ENCODE measurements at regions not wholly inside any gene's neighbourhood (a gene's known extent, or its start where the extent isn't known, plus 50 kb on each side); places are given as distances from the start of the nearest gene placed in this dataset.

DNA sequence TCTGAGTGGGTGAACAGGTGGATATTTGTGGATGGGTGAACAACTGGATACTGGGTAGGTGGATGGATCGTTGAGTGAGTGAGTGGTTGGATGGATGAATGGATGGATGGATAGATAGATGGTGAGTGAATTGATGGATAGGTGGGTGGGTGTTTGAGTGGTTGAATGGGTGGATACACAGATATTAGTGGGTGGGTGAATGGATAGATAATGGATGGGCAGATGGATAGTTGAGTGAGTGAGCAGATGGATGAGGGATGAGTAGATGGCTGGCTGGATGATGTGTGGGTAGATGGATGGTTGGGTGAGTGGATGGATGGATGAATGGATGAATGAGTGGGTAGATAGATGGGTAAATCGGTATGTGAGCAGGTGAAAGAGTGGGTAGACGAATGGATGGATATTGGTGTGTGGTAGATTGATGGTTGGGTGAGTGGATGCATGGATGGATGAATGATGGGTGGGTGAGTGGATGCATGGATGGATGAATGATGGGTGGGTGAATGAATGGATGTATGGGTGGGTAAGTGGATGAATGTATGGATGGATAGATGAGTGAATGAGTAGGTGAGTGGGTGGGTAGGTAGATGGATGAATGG lies 406.7 kb downstream of the MN1 start:
- 94% methylated on average over 3 of the region's 3 CpGs for WGBS (ENCODE audit: insufficient coverage)
- H3K27me3 ChIP-seq (ENCODE audit: control insufficient read depth, insufficient read depth, low read length): peaks cover 3% of the 10 kb centered on the region

DNA sequence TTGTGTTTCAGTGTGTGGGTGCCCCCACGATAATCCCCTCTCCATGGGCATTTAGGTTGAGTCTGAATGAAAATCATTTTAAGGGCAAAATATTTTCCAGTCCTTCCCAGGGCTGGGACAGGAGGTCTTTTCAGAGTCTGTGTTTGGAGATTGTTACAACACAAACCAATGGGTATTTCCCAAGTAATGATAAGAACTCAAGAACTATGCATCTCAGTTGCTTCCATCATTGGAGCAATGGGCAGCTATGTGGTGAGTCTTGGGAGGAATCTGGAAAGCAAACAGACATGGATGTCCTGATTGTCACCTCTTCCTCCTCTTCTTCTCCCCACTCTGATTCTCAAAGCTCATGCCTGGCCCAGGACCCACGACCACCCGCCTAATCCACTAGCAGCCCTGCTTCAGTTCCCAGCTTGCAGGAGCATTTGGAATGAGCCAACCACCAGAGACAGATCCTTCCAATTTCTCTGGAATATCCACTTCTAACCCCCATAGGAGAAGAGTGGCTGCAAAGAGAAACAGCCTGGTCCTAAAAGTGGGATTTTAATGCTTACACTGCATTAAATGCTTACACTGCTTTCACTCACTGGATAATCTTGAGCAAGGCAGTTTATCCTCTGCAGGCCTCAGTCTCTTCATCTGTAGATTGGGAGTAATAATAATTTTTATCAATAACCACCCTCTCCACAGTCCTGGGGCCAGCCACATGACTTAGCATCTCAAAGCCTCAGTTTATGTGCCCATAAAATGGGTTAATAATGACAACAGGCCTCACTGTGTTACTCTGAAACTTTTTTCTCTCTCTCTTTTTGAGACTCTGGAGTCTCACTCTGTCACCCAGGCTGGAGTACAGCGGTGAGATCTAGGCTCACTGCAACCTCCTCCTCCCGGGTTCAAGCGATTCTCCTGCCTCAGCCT lies 404.3 kb downstream of the MN1 start:
- H3K36me3 ChIP-seq (ENCODE audit: control insufficient read depth, insufficient read depth, low read length): no peaks in the 10 kb centered on the region
- 98% methylated on average over 5 of the region's 6 CpGs for WGBS (ENCODE audit: insufficient coverage)
- H3K9me3 ChIP-seq (ENCODE audit: control insufficient read depth, insufficient read depth, low read length): no peaks in the 10 kb centered on the region
- no peak overlapping the region for H3K4me3 ChIP-seq (ENCODE audit: low read depth, low read length)
- H3K27ac ChIP-seq (ENCODE audit: low read depth, low read length): no peak overlapping the region
- peaks cover 3% of the 10 kb centered on the region for H3K27me3 ChIP-seq (ENCODE audit: control insufficient read depth, insufficient read depth, low read length)
- no peak for DNase-seq (ENCODE audit: low read depth in 4 of 6, low spot score in 6 of 6)
- peaks cover 1% of the 10 kb centered on the region for H3K4me1 ChIP-seq (ENCODE audit: control insufficient read depth, insufficient read depth, low read length)

More for the DNA sequence above, 406.7 kb downstream of the MN1 start:
- Histone ChIP-seq H3K4me3 (ENCODE audit: low read depth, low read length) (no peak overlapping the region), H3K36me3 (ENCODE audit: control insufficient read depth, insufficient read depth, low read length) (no peaks in the 10 kb centered on the region), H3K4me1 (ENCODE audit: control insufficient read depth, insufficient read depth, low read length) (peaks cover 6% of the 10 kb centered on the region), H3K9me3 (ENCODE audit: control insufficient read depth, insufficient read depth, low read length) (no peaks in the 10 kb centered on the region), H3K27ac (ENCODE audit: low read depth, low read length) (no peak overlapping the region)
- no peak for DNase-seq (ENCODE audit: low read depth in 4 of 6, low spot score in 6 of 6)

DNA sequence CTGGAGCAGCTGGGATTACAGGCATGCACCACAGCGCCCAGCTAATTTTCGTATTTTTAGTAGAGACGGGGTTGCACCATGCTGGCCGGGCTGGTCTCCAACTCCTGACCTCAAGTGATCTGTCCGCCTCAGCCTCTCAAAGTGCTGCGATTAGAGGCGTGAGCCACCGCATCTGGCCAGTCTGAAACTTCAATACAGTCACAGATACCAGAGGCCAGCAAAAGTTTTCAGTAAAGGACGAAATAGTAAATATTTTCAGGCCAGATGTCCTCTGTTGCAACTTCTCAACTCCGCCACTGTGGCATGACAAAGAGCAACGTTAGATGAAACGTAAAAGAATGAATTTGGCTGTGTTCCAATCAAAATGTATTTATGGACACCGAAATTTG lies 403.6 kb downstream of the MN1 start:
- H3K36me3 ChIP-seq (ENCODE audit: control insufficient read depth, insufficient read depth, low read length): no peaks in the 10 kb centered on the region
- no peak for DNase-seq (ENCODE audit: low read depth in 4 of 6, low spot score in 6 of 6)
- no peaks in the 10 kb centered on the region for H3K9me3 ChIP-seq (ENCODE audit: control insufficient read depth, insufficient read depth, low read length)
- H3K27me3 ChIP-seq (ENCODE audit: control insufficient read depth, insufficient read depth, low read length): peaks cover 3% of the 10 kb centered on the region
- no peak overlapping the region for H3K4me3 ChIP-seq (ENCODE audit: low read depth, low read length)
- H3K27ac ChIP-seq (ENCODE audit: low read depth, low read length): no peak overlapping the region
- 90% methylated on average over 8 of the region's 13 CpGs for WGBS (ENCODE audit: insufficient coverage)
- H3K4me1 ChIP-seq (ENCODE audit: control insufficient read depth, insufficient read depth, low read length): no peaks in the 10 kb centered on the region

DNA sequence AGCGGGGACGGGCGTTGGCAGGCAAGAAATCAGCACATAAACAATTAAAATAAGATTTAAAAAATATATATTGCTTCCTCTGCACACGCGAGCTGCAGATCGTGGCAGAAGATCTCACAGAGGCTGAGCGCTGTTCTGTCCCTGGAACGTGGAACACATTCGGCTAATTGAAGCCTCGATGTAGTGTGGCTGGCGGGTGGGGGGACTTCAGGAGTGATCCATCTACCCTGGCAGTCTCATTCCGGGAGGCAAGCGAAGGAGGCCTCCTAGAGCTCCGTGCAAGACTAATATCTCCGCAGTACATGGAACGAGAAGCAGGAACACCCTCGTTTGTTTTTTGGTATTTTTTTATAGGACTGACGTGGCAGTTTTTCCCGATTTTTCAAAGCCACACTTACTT lies 402.4 kb downstream of the MN1 start:
- Histone ChIP-seq H3K9me3 (ENCODE audit: control insufficient read depth, insufficient read depth, low read length) (no peaks in the 10 kb centered on the region), H3K27ac (ENCODE audit: low read depth, low read length) (no peak overlapping the region), H3K36me3 (ENCODE audit: control insufficient read depth, insufficient read depth, low read length) (no peaks in the 10 kb centered on the region), H3K4me1 (ENCODE audit: control insufficient read depth, insufficient read depth, low read length) (no peaks in the 10 kb centered on the region), H3K4me3 (ENCODE audit: low read depth, low read length) (no peak overlapping the region), H3K27me3 (ENCODE audit: control insufficient read depth, insufficient read depth, low read length) (peaks cover 3% of the 10 kb centered on the region)
- DNase-seq (ENCODE audit: low read depth in 4 of 6, low spot score in 6 of 6): peak in 1 of 6 donors; percentile 83
- WGBS (ENCODE audit: insufficient coverage): 26% methylated on average over 11 of the region's 19 CpGs

DNA sequence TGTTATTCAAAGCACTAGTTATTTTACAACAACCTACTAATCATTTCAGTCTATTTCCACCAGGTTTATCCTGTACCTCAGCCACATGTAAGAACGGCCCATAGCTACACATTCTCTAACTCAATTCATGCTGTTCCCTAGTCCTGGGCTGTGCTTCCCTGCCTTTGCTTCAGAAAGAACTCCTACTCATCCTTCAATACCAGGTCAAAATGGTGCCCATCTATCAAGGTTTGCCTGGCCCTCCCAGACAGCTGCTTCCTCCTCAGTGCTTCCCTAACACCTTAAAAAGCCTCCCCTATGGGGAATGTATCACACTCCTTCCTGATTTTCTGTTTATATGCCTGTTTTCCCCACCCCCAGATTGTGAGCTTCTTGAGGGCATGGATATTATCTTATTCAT lies 400.7 kb downstream of the MN1 start:
- Histone ChIP-seq H3K4me3 (ENCODE audit: low read depth, low read length) (no peak overlapping the region), H3K9me3 (ENCODE audit: control insufficient read depth, insufficient read depth, low read length) (no peaks in the 10 kb centered on the region), H3K4me1 (ENCODE audit: control insufficient read depth, insufficient read depth, low read length) (no peaks in the 10 kb centered on the region), H3K36me3 (ENCODE audit: control insufficient read depth, insufficient read depth, low read length) (no peaks in the 10 kb centered on the region), H3K27ac (ENCODE audit: low read depth, low read length) (no peak overlapping the region), H3K27me3 (ENCODE audit: control insufficient read depth, insufficient read depth, low read length) (peaks cover 3% of the 10 kb centered on the region)
- 0% methylated on average over 1 of the region's 1 CpG for WGBS (ENCODE audit: insufficient coverage)
- DNase-seq (ENCODE audit: low read depth in 4 of 6, low spot score in 6 of 6): no peak

DNA sequence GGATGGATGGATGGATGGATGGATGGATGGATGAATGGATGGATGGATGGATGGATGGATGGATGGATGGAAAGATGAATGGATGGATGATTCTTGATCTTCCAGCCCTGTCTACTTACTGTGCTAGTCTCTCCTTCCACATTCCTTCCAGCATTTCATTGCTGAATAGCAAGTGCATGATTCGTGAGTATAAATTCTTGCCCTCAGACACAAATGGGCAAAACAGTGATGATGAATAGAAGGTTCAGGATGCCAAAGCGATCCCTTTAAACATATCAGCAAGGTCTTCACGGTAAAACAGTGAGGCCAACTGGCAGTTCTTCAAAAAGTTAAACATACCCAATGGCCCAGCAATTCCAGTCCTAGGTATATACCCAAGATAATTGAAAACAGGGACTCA lies 400.2 kb downstream of the MN1 start:
- WGBS (ENCODE audit: insufficient coverage): no CpG with 5 or more reads among the region's 3 CpGs
- Histone ChIP-seq H3K4me1 (ENCODE audit: control insufficient read depth, insufficient read depth, low read length) (no peaks in the 10 kb centered on the region), H3K27ac (ENCODE audit: low read depth, low read length) (no peak overlapping the region), H3K36me3 (ENCODE audit: control insufficient read depth, insufficient read depth, low read length) (no peaks in the 10 kb centered on the region), H3K9me3 (ENCODE audit: control insufficient read depth, insufficient read depth, low read length) (no peaks in the 10 kb centered on the region), H3K27me3 (ENCODE audit: control insufficient read depth, insufficient read depth, low read length) (peaks cover 3% of the 10 kb centered on the region), H3K4me3 (ENCODE audit: low read depth, low read length) (no peak overlapping the region)
- DNase-seq (ENCODE audit: low read depth in 4 of 6, low spot score in 6 of 6): no peak

DNA sequence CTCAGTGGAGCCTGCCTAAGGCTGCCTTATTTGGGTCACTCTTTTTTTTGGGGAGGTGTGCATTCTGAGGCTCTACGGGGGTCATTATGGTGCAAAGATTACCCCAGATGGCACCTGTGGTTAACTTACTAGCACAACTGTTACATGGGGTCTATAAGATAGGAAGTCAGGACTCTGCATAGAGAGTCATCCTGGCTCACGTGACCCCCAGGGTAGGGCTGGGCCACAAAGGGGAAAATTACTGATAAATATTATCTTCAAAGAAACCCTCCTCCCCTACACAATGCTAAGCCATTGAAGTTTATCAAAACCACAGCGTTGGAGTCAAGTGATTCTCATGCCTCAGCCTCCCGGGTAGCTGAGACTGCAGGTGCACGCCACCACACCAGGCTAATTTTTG lies 397.1 kb downstream of the MN1 start:
- Histone ChIP-seq H3K27ac (ENCODE audit: low read depth, low read length) (no peak overlapping the region), H3K9me3 (ENCODE audit: control insufficient read depth, insufficient read depth, low read length) (no peaks in the 10 kb centered on the region), H3K36me3 (ENCODE audit: control insufficient read depth, insufficient read depth, low read length) (no peaks in the 10 kb centered on the region), H3K4me1 (ENCODE audit: control insufficient read depth, insufficient read depth, low read length) (peaks cover 6% of the 10 kb centered on the region), H3K4me3 (ENCODE audit: low read depth, low read length) (no peak overlapping the region), H3K27me3 (ENCODE audit: control insufficient read depth, insufficient read depth, low read length) (no peaks in the 10 kb centered on the region)
- WGBS (ENCODE audit: insufficient coverage): 94% methylated on average over 3 of the region's 5 CpGs
- no peak for DNase-seq (ENCODE audit: low read depth in 4 of 6, low spot score in 6 of 6)

DNA sequence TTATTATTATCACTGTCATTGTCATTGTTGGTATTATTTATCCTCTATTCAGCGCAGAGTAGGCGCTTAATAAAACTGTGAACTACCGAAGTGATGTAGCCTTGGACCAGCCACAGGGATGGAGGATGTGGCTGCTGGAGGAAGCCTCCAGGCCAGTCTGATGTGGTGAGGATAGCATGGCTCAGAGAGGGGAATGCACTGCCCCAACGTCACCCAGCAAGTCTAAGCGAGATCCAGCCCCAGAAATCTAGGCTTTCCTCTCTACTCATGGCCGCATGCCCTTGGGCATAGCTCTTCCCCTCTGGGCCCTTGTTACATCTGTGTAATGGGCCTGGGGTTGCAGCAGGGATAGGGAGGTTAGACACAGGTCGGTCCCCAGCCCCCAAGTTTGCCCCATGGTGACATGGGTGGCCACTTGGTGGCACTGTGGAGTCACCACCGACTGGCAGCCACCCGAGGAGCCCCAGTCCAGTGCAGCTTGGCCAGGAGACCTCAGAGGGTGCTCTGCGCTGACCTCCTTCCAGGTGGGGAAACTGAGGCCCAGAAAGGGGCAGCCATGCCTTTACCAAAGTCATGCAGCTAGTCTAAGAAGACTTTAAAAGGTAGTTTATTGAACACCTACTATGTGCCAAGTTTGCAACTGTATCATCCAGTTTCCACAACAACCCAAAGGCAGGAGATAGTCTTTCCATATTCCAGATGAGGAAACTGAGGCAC lies 395.7 kb downstream of the MN1 start:
- WGBS (ENCODE audit: insufficient coverage): 54% methylated on average over 7 of the region's 10 CpGs
- H3K4me3 ChIP-seq (ENCODE audit: low read depth, low read length): no peak overlapping the region
- no peak for DNase-seq (ENCODE audit: low read depth in 4 of 6, low spot score in 6 of 6)
- H3K27ac ChIP-seq (ENCODE audit: low read depth, low read length): no peak overlapping the region
- peaks cover 6% of the 10 kb centered on the region for H3K4me1 ChIP-seq (ENCODE audit: control insufficient read depth, insufficient read depth, low read length)
- no peaks in the 10 kb centered on the region for H3K27me3 ChIP-seq (ENCODE audit: control insufficient read depth, insufficient read depth, low read length)
- H3K36me3 ChIP-seq (ENCODE audit: control insufficient read depth, insufficient read depth, low read length): no peaks in the 10 kb centered on the region
- H3K9me3 ChIP-seq (ENCODE audit: control insufficient read depth, insufficient read depth, low read length): no peaks in the 10 kb centered on the region

DNA sequence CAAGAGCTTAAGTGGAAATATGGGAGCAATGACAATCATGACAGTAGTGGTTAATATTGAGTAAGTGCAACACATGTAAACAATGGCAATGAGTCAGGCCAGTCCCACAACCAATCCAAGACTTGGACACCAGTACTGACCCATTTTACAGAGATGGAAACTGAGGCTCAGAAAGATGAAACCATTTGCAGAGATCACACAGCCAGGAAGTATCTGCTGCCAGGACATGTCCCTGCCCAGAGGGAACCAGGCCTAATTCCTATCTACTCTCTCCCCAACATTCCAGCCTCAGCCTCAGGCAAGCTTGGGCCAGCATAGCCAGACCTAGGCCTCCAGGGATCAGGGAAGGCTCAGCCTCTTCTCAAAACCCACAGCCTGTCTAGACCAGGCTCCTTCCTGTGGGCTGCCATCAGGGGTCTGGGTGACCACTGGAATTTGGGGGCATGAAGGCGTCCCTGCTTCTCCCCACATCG lies 395.1 kb downstream of the MN1 start:
- H3K4me1 ChIP-seq (ENCODE audit: control insufficient read depth, insufficient read depth, low read length): peaks cover 6% of the 10 kb centered on the region
- H3K27ac ChIP-seq (ENCODE audit: low read depth, low read length): no peak overlapping the region
- no peaks in the 10 kb centered on the region for H3K27me3 ChIP-seq (ENCODE audit: control insufficient read depth, insufficient read depth, low read length)
- DNase-seq (ENCODE audit: low read depth in 4 of 6, low spot score in 6 of 6): no peak
- H3K4me3 ChIP-seq (ENCODE audit: low read depth, low read length): no peak overlapping the region
- H3K36me3 ChIP-seq (ENCODE audit: control insufficient read depth, insufficient read depth, low read length): no peaks in the 10 kb centered on the region
- no CpG with 5 or more reads among the region's 2 CpGs for WGBS (ENCODE audit: insufficient coverage)
- no peaks in the 10 kb centered on the region for H3K9me3 ChIP-seq (ENCODE audit: control insufficient read depth, insufficient read depth, low read length)

Data from spinal cord (tissue), 9 donors.